Panc1 (cell line): ENCODE measurements at regions not wholly inside any gene's neighbourhood (a gene's known extent, or its start where the extent isn't known, plus 50 kb on each side); places are given as distances from the start of the nearest gene placed in this dataset.

Source experiments
- ATAC-seq: fragments of 200-7000 bp; cut with Tn5 transposase; 2 replicates; pipeline ENCODE4 v1.9.1; 2020; ENCODE audit warnings: mild to moderate bottlenecking, moderate library complexity
- BruUV-seq: library from RNA; stranded (reverse); fragments of 400-500 nt; replicated peaks from 2 replicates; lab custom pipeline; 2021; lab: Mats Ljungman, UMichigan
- CTCF ChIA-PET: fragments of 300-600 bp; sonication (Branson Sonifier 250); formaldehyde crosslinking; loops from one replicate; lab custom pipeline; 2022; ENCODE audit warnings: antibody characterized with exemption; lab: Charles Lee
- POLR2A ChIA-PET: fragments of 300-600 bp; sonication (Branson Sonifier 250); formaldehyde crosslinking; loops from one replicate; lab custom pipeline; 2022; ENCODE audit warnings: antibody characterized with exemption; lab: Charles Lee
- DNase-seq: peaks from one replicate; pipeline ENCODE4 v3.0.0-alpha.2; 2010; ENCODE audit warnings: low read depth, low spot score
- H3K27ac ChIP-seq: 2 replicates; pipeline ENCODE4 v1.5.1; 2011; ENCODE audit warnings: mild to moderate bottlenecking, low read length, inconsistent platforms
- H3K27me3 ChIP-seq: fragments of 200-500 bp; sonication (Bioruptor generic); 2 replicates; pipeline ENCODE4 v1.6.0; 2014; ENCODE audit warnings: low read length, inconsistent platforms; ENCODE audit not compliant: control insufficient read depth, insufficient read depth
- H3K36me3 ChIP-seq: fragments of 200-500 bp; sonication (Bioruptor generic); 2 replicates; pipeline ENCODE4 v1.5.1; 2014; ENCODE audit warnings: inconsistent platforms, mild to moderate bottlenecking, low read length, moderate library complexity; ENCODE audit not compliant: control insufficient read depth, insufficient read depth
- H3K4me1 ChIP-seq: 2 replicates; pipeline ENCODE4 v1.5.1; 2011; ENCODE audit warnings: inconsistent platforms, mild to moderate bottlenecking, low read length, moderate library complexity; ENCODE audit not compliant: control insufficient read depth, insufficient read depth
- H3K4me3 ChIP-seq, 2 experiments: 2 replicates each; pipeline ENCODE4 v1.5.1; 2011 to 2012; ENCODE audit warnings: low read depth in 2 of 2, low read length in 2 of 2, mild to moderate bottlenecking in 2 of 2, inconsistent platforms in 1 of 2, moderate library complexity in 1 of 2
- H3K9me3 ChIP-seq: fragments of 200-500 bp; sonication (Bioruptor generic); 2 replicates; pipeline ENCODE4 v1.5.1; 2014; ENCODE audit warnings: low read depth, mild to moderate bottlenecking, inconsistent platforms, low read length, moderate library complexity; ENCODE audit not compliant: control insufficient read depth, insufficient read depth
- POLR2AphosphoS5 ChIP-seq: IDR thresholded peaks from 2 replicates; pipeline ENCODE4 v1.6.1; 2012; ENCODE audit warnings: mild to moderate bottlenecking, low read depth, low read length, moderate library complexity
- REST ChIP-seq, 2 experiments: IDR thresholded peaks; 2 replicates each; pipeline ENCODE4 v1.6.1; 2011 to 2012; ENCODE audit warnings: low read depth in 2 of 2, control low read depth in 1 of 2, low read length in 1 of 2, mild to moderate bottlenecking in 1 of 2, moderate library complexity in 1 of 2; ENCODE audit not compliant: insufficient read depth in 1 of 2
- SIN3A ChIP-seq: IDR thresholded peaks from 2 replicates; pipeline ENCODE4 v1.6.1; 2012; ENCODE audit warnings: low read depth, mild to moderate bottlenecking, low read length, moderate library complexity, borderline replicate concordance; ENCODE audit not compliant: insufficient read depth
- TCF7L2 ChIP-seq: IDR thresholded peaks from 2 replicates; pipeline ENCODE4 v1.6.1; 2011; ENCODE audit warnings: mild to moderate bottlenecking, low read depth, low read length, inconsistent platforms
- in situ Hi-C: cut with HindIII; loops from 2 replicates; pipeline ENCODE4 v1.10.0; 2016; ENCODE audit warnings: low sequenced_read_pairs, low pct_unique_long_range_greater_than_20kb
- intact Hi-C: fragments of 100-400 bp; cut with micrococcal nuclease; formaldehyde crosslinking; loops from one replicate; pipeline ENCODE4 v1.10.0; 2022; ENCODE audit not compliant: unreplicated experiment
- TF ChIP-seq, protein P1 (sequence below): fragments of 450-650 bp; IDR thresholded peaks from 2 replicates; pipeline ENCODE4 v1.5.1; 2017; ENCODE audit warnings: mild to moderate bottlenecking

GRCh38 chr7:106394526-106394925, 109.7 kb upstream of the NAMPT start:
- no peak for ATAC-seq
- ChIA-PET POLR2A (no interaction called here), CTCF (no interaction called here)
- H3K4me1 ChIP-seq, result no peaks in the 10 kb centered on the region
- intact Hi-C loops, result no loop called here
- H3K27me3 ChIP-seq, result no peaks in the 10 kb centered on the region; the same call in 1 of the 2 replicates
- in situ Hi-C loops, result no loop called here
- DNase-seq, result no peak
- no peak overlapping the region for H3K4me3 ChIP-seq
- BruUV-seq, result no TSS peak
- no peak overlapping the region for H3K27ac ChIP-seq
- H3K36me3 ChIP-seq, result no peaks in the 10 kb centered on the region
- no peak for TF ChIP-seq SIN3A
- TF ChIP-seq, protein P1, sequence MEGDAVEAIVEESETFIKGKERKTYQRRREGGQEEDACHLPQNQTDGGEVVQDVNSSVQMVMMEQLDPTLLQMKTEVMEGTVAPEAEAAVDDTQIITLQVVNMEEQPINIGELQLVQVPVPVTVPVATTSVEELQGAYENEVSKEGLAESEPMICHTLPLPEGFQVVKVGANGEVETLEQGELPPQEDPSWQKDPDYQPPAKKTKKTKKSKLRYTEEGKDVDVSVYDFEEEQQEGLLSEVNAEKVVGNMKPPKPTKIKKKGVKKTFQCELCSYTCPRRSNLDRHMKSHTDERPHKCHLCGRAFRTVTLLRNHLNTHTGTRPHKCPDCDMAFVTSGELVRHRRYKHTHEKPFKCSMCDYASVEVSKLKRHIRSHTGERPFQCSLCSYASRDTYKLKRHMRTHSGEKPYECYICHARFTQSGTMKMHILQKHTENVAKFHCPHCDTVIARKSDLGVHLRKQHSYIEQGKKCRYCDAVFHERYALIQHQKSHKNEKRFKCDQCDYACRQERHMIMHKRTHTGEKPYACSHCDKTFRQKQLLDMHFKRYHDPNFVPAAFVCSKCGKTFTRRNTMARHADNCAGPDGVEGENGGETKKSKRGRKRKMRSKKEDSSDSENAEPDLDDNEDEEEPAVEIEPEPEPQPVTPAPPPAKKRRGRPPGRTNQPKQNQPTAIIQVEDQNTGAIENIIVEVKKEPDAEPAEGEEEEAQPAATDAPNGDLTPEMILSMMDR, result no peak
- no peaks in the 10 kb centered on the region for H3K9me3 ChIP-seq

- H3K36me3 ChIP-seq, result no peaks in the 10 kb centered on the region
- in situ Hi-C loops (no loop called here), intact Hi-C loops (no loop called here)
- CTCF ChIA-PET, result no interaction called here
- POLR2A ChIA-PET, result interaction anchor here (0.5 kb wide), 1 partner anchor 21 kb away, joined by 4 read pairs; no protein-coding TSS in a partner anchor
- ATAC-seq (no peak), DNase-seq (no peak)
- no peak overlapping the region for H3K4me3 ChIP-seq
- no peak overlapping the region for H3K27ac ChIP-seq
- no peaks in the 10 kb centered on the region; the same call in 1 of the 2 replicates for H3K27me3 ChIP-seq
- BruUV-seq, result no TSS peak
- TF ChIP-seq POLR2AphosphoS5 (no peak), TCF7L2 (no peak), SIN3A (no peak), REST (IDR thresholded peaks at IDR 0.05; ENCODE audit: insufficient read depth in 1 of 2, low read depth in 2 of 2, low read length in 1 of 2) (no peak)
- TF ChIP-seq, protein P1, result no peak
- H3K9me3 ChIP-seq, result no peaks in the 10 kb centered on the region
- H3K4me1 ChIP-seq, result no peaks in the 10 kb centered on the region
Measured at GRCh38 chr7:106393564-106394251, 108.9 kb upstream of the NAMPT start.
